ENCODE measurements at regions not wholly inside any gene's neighbourhood (a gene's known extent, or its start where the extent isn't known, plus 50 kb on each side); places are given as distances from the start of the nearest gene placed in this dataset.

- DNase-seq (ENCODE audit: low read depth) = no peak
- no peak overlapping the region for H3K4me3 ChIP-seq (ENCODE audit: low read depth, low read length)
- no peak for TF ChIP-seq CTCF (IDR thresholded peaks at IDR 0.05; ENCODE audit: insufficient read depth, low read depth, low read length, missing control alignments)
Measured at GRCh38 chr2:235194836-235195235, 243.0 kb downstream of the SH3BP4 start.

- DNase-seq (ENCODE audit: low read depth) = no peak
- no peak for TF ChIP-seq CTCF (IDR thresholded peaks at IDR 0.05; ENCODE audit: insufficient read depth, low read depth, low read length, missing control alignments)
- no peak overlapping the region for H3K4me3 ChIP-seq (ENCODE audit: low read depth, low read length)
Measured at GRCh38 chr2:235195921-235196320, 244.1 kb downstream of the SH3BP4 start.

- no peak for TF ChIP-seq CTCF (IDR thresholded peaks at IDR 0.05; ENCODE audit: insufficient read depth, low read depth, low read length, missing control alignments)
- DNase-seq (ENCODE audit: low read depth) = no peak
- no peak overlapping the region for H3K4me3 ChIP-seq (ENCODE audit: low read depth, low read length)
Measured at GRCh38 chr2:235199128-235199527, 247.3 kb downstream of the SH3BP4 start.

GRCh38 chr2:235200216-235200615 lies 248.4 kb downstream of the SH3BP4 start:
- no peak for DNase-seq (ENCODE audit: low read depth)
- no peak for TF ChIP-seq CTCF (IDR thresholded peaks at IDR 0.05; ENCODE audit: insufficient read depth, low read depth, low read length, missing control alignments)
- H3K4me3 ChIP-seq (ENCODE audit: low read depth, low read length) = no peak overlapping the region

GRCh38 chr2:235201756-235202155 lies 249.9 kb downstream of the SH3BP4 start:
- DNase-seq (ENCODE audit: low read depth) = no peak
- TF ChIP-seq CTCF (IDR thresholded peaks at IDR 0.05; ENCODE audit: insufficient read depth, low read depth, low read length, missing control alignments) = no peak
- H3K4me3 ChIP-seq (ENCODE audit: low read depth, low read length) = no peak overlapping the region

GRCh38 chr2:235204948-235205347 lies 253.1 kb downstream of the SH3BP4 start:
- DNase-seq (ENCODE audit: low read depth) = no peak
- TF ChIP-seq CTCF (IDR thresholded peaks at IDR 0.05; ENCODE audit: insufficient read depth, low read depth, low read length, missing control alignments) = no peak
- H3K4me3 ChIP-seq (ENCODE audit: low read depth, low read length) = no peak overlapping the region

- DNase-seq (ENCODE audit: low read depth) = no peak
- H3K4me3 ChIP-seq (ENCODE audit: low read depth, low read length) = no peak overlapping the region
- TF ChIP-seq CTCF (IDR thresholded peaks at IDR 0.05; ENCODE audit: insufficient read depth, low read depth, low read length, missing control alignments) = no peak
Measured at GRCh38 chr2:235206399-235206798, 254.6 kb downstream of the SH3BP4 start.
